SK-N-SH (cell line): ENCODE measurements at regions not wholly inside any gene's neighbourhood (a gene's known extent, or its start where the extent isn't known, plus 50 kb on each side); places are given as distances from the start of the nearest gene placed in this dataset.

Experiments used
- CHD2 ChIP-seq: fragments of 150-350 bp; IDR thresholded peaks from 2 replicates; pipeline ENCODE4 v1.6.1; 2018; ENCODE audit warnings: low read length; ENCODE audit not compliant: partially characterized antibody
- EZH2phosphoT487 ChIP-seq: fragments of 200-600 bp; sonication (generic); IDR thresholded peaks from 2 replicates; pipeline ENCODE4 v1.6.1; 2017; ENCODE audit warnings: low read depth, mixed run types, mild to moderate bottlenecking, antibody characterized with exemption, moderate library complexity, borderline replicate concordance
- JUND ChIP-seq: IDR thresholded peaks from 2 replicates; pipeline ENCODE4 v1.4.0; 2012
- NFIC ChIP-seq: IDR thresholded peaks from 2 replicates; pipeline ENCODE4 v1.4.0; 2012; ENCODE audit warnings: borderline replicate concordance
- POLR2AphosphoS5 ChIP-seq: IDR thresholded peaks from 2 replicates; pipeline ENCODE4 v1.6.1; 2012; ENCODE audit warnings: low read depth, low read length
- REST ChIP-seq: IDR thresholded peaks from 2 replicates; pipeline ENCODE4 v1.6.1; 2012; ENCODE audit warnings: mild to moderate bottlenecking, low read depth, low read length, moderate library complexity
- TAF1 ChIP-seq: IDR thresholded peaks from 2 replicates; pipeline ENCODE4 v1.6.1; 2012; ENCODE audit warnings: low read depth, mild to moderate bottlenecking, low read length, moderate library complexity, borderline replicate concordance
- YY1 ChIP-seq: IDR thresholded peaks from 2 replicates; pipeline ENCODE4 v1.4.0; 2012; ENCODE audit warnings: low read depth, mild to moderate bottlenecking
- TF ChIP-seq, protein P1 (sequence below): IDR thresholded peaks from 2 replicates; pipeline ENCODE4; 2012
- TF ChIP-seq, protein P2 (sequence below): fragments of 200-600 bp; sonication (generic); IDR thresholded peaks from 2 replicates; pipeline ENCODE4 v1.6.1; 2017; ENCODE audit warnings: antibody characterized with exemption, mild to moderate bottlenecking, moderate library complexity

DNA sequence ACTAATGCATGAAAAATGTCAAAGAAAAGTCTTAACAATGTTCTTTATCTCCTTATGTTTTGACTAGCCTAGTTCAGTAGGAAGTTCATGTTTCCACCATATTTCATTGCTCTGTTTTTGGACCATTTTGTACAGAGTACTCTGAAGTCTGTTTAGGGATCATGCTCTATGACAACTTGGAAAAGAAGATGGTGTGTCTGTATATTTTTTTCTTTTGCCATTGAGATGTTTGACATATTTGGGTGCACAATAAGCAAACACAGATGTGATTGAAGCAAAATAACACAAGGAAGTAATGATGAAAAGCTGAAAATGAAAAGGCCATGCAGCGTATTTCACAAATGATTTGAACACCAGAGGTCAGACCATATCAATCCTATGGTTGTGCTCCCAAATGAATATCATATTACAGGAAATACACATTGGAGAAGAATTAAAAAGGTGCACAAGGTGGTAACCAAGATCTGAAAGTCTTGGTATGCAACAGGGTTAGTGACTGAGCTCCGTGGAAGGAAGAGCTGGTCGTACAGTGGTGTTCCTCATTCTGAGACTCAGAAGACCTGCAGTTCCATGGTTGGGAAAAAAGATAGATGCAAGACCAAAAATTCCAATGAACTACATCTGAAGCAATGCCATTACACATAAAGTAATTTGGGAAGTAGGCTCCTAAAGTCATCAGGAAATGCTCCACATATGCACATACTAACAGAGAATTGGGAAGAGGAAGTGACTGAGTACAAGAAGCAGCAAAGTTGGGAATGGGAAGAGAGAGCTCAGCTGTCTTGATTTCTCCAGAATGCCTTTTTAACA, 463.5 kb downstream of the LMO4 start:
- TF ChIP-seq TAF1 (no peak), CHD2 (no peak), REST (no peak), JUND (no peak), EZH2phosphoT487 (no peak), YY1 (no peak), POLR2AphosphoS5 (no peak), NFIC (no peak)
- TF ChIP-seq, protein P1, sequence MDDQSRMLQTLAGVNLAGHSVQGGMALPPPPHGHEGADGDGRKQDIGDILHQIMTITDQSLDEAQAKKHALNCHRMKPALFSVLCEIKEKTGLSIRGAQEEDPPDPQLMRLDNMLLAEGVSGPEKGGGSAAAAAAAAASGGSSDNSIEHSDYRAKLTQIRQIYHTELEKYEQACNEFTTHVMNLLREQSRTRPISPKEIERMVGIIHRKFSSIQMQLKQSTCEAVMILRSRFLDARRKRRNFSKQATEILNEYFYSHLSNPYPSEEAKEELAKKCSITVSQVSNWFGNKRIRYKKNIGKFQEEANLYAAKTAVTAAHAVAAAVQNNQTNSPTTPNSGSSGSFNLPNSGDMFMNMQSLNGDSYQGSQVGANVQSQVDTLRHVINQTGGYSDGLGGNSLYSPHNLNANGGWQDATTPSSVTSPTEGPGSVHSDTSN: no peak
- TF ChIP-seq, protein P2, sequence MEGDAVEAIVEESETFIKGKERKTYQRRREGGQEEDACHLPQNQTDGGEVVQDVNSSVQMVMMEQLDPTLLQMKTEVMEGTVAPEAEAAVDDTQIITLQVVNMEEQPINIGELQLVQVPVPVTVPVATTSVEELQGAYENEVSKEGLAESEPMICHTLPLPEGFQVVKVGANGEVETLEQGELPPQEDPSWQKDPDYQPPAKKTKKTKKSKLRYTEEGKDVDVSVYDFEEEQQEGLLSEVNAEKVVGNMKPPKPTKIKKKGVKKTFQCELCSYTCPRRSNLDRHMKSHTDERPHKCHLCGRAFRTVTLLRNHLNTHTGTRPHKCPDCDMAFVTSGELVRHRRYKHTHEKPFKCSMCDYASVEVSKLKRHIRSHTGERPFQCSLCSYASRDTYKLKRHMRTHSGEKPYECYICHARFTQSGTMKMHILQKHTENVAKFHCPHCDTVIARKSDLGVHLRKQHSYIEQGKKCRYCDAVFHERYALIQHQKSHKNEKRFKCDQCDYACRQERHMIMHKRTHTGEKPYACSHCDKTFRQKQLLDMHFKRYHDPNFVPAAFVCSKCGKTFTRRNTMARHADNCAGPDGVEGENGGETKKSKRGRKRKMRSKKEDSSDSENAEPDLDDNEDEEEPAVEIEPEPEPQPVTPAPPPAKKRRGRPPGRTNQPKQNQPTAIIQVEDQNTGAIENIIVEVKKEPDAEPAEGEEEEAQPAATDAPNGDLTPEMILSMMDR: no peak
